NCI-H1048 (cell line): ENCODE measurements at regions not wholly inside any gene's neighbourhood (a gene's known extent, or its start where the extent isn't known, plus 50 kb on each side); places are given as distances from the start of the nearest gene placed in this dataset.
"Not testable (repeated sequence)": the region's sequence is repeated elsewhere in the genome, so short reads cannot be mapped to it uniquely, and the experiment has no call there.

Experiments used
- DNase-seq: peaks from one replicate; lab custom pipeline; 2025; lab: John Stamatoyannopoulos, UW

GRCh38 chr4:13902146-13902545 is 274.6 kb upstream of the BOD1L1 start:
- no peak for DNase-seq

- DNase-seq, result no peak
Measured at GRCh38 chr4:13903061-13903460, 275.5 kb upstream of the BOD1L1 start.

GRCh38 chr4:13903901-13904300 is 276.4 kb upstream of the BOD1L1 start:
- no peak for DNase-seq

- DNase-seq, result no peak
Measured at GRCh38 chr4:13905543-13905942, 278.0 kb upstream of the BOD1L1 start.

- DNase-seq, result no peak
Measured at GRCh38 chr4:13906727-13907126, 279.2 kb upstream of the BOD1L1 start.

GRCh38 chr4:13907255-13907751 is 279.8 kb upstream of the BOD1L1 start:
- no peak for DNase-seq

- DNase-seq, result no peak
Measured at GRCh38 chr4:13908455-13908854, 280.9 kb upstream of the BOD1L1 start.

GRCh38 chr4:13910556-13910955 is 283.0 kb upstream of the BOD1L1 start:
- no peak for DNase-seq

- no peak for DNase-seq
Measured at GRCh38 chr4:13911256-13911655, 283.7 kb upstream of the BOD1L1 start.

- no peak for DNase-seq
Measured at GRCh38 chr4:13912436-13912925, 285.0 kb upstream of the BOD1L1 start.

GRCh38 chr4:13912966-13913365 is 285.4 kb upstream of the BOD1L1 start:
- no peak for DNase-seq

GRCh38 chr4:13917015-13917414 is 289.5 kb upstream of the BOD1L1 start:
- no peak for DNase-seq

GRCh38 chr4:13918110-13918509 is 290.6 kb upstream of the BOD1L1 start:
- no peak for DNase-seq

- DNase-seq, result no peak
Measured at GRCh38 chr4:13918991-13919441, 291.5 kb upstream of the BOD1L1 start.

GRCh38 chr4:13920111-13920875 is 292.8 kb upstream of the BOD1L1 start:
- no peak for DNase-seq

- DNase-seq, result no peak
Measured at GRCh38 chr4:13920901-13921300, 293.4 kb upstream of the BOD1L1 start.

- no peak for DNase-seq
Measured at GRCh38 chr4:13921805-13922204, 294.3 kb upstream of the BOD1L1 start.

- no peak for DNase-seq
Measured at GRCh38 chr4:13922459-13922858, 294.9 kb upstream of the BOD1L1 start.

- DNase-seq, result no peak
Measured at GRCh38 chr4:13922873-13923645, 295.5 kb upstream of the BOD1L1 start.

GRCh38 chr4:13924900-13925299 is 297.4 kb upstream of the BOD1L1 start:
- not testable (repeated sequence) for DNase-seq

- DNase-seq, result no peak
Measured at GRCh38 chr4:13928214-13928613, 300.7 kb upstream of the BOD1L1 start.

- no peak for DNase-seq
Measured at GRCh38 chr4:13930155-13930554, 302.6 kb upstream of the BOD1L1 start.

- no peak for DNase-seq
Measured at GRCh38 chr4:13933191-13933590, 305.7 kb upstream of the BOD1L1 start.
